ENCODE measurements at regions not wholly inside any gene's neighbourhood (a gene's known extent, or its start where the extent isn't known, plus 50 kb on each side); places are given as distances from the start of the nearest gene placed in this dataset.

- DNase-seq (no peak), ATAC-seq (ENCODE audit: low read depth) (no peak)
- H2BK120ac ChIP-seq (ENCODE audit: low read depth, low read length), result no peak overlapping the region
- no peaks in the 10 kb centered on the region for H3K27me3 ChIP-seq (ENCODE audit: control insufficient read depth, insufficient read depth, low read length)
- in situ Hi-C loops (cut with MboI; ENCODE audit: low sequenced_read_pairs) (no loop called here), intact Hi-C loops (cut with micrococcal nuclease) (no loop called here), dilution Hi-C loops (cut with HindIII; ENCODE audit: low sequenced_read_pairs, unreplicated experiment) (no loop called here)
- no peak overlapping the region for H4K5ac ChIP-seq (ENCODE audit: low read depth, low read length)
- H3K4ac ChIP-seq (ENCODE audit: low read depth, low read length), result no peak overlapping the region
- CTCF ChIA-PET, result no interaction called here
- no peak overlapping the region for H2BK15ac ChIP-seq (ENCODE audit: low read depth, low read length)
- no peak overlapping the region for H3K9ac ChIP-seq (ENCODE audit: low read depth, low read length)
- no peak overlapping the region for H2BK20ac ChIP-seq (ENCODE audit: low read depth, low read length)
- POLR2A ChIA-PET (ENCODE audit: unreplicated experiment), result no interaction called here
- H4K8ac ChIP-seq (ENCODE audit: low read depth in 2 of 2, low read length in 2 of 2), result no peak overlapping the region
- 0% methylated on average over 1 of the region's 2 CpGs; no CpG with 5 or more reads in 1 of the 2 experiments for WGBS, 2 experiments (ENCODE audit: extremely low coverage in 2 of 2, insufficient read length in 1 of 2)
- no peak overlapping the region for H3K4me3 ChIP-seq (ENCODE audit: insufficient read depth, low read depth, low read length)
- H3K56ac ChIP-seq (ENCODE audit: extremely low read depth, insufficient read depth, low read length), result no peak overlapping the region
- no peak overlapping the region for H2BK5ac ChIP-seq (ENCODE audit: low read depth, low read length, poor library complexity, severe bottlenecking)
- H3K27ac ChIP-seq (ENCODE audit: insufficient read depth, low read length), result no peak overlapping the region
- peaks cover 7% of the 10 kb centered on the region for H3K9me3 ChIP-seq (ENCODE audit: control insufficient read depth, insufficient read depth, low read length)
- H3K4me2 ChIP-seq (ENCODE audit: low read depth, low read length), result no peak overlapping the region
- no peak overlapping the region for H2AK5ac ChIP-seq (ENCODE audit: low read depth, low read length)
- no peak overlapping the region for H2AFZ ChIP-seq (replicated peaks; ENCODE audit: low read length, poor library complexity)
- no peaks in the 10 kb centered on the region for H4K20me1 ChIP-seq (ENCODE audit: insufficient read depth, low read length)
- H3K23ac ChIP-seq (ENCODE audit: low read depth, low read length), result no peak overlapping the region
- H3K36me3 ChIP-seq (ENCODE audit: control insufficient read depth, insufficient read depth, low read length), result no peaks in the 10 kb centered on the region
- H3K9me1 ChIP-seq (ENCODE audit: insufficient read depth, low read length), result no peaks in the 10 kb centered on the region
- H3K79me1 ChIP-seq (ENCODE audit: low read depth in 1 of 2, low read length in 2 of 2), result no peaks in the 10 kb centered on the region
- H2AK9ac ChIP-seq (replicated peaks; ENCODE audit: low read depth, low read length, poor library complexity), result no peak overlapping the region
- BruUV-seq (replicated peaks), result no TSS peak
- no peak for TF ChIP-seq ELK1 (IDR thresholded peaks at IDR 0.05; ENCODE audit: borderline replicate concordance, low read depth, low read length)
- no peak for TF ChIP-seq CTCF (conservative IDR thresholded peaks at IDR 0.05; ENCODE audit: low read depth, low read length)
- no peak for TF ChIP-seq MAFK (IDR thresholded peaks at IDR 0.05; ENCODE audit: low read depth, low read length)
- TF ChIP-seq RFX5 (IDR thresholded peaks at IDR 0.05; ENCODE audit: low read depth, low read length), result no peak
- TF ChIP-seq SMC3 (IDR thresholded peaks at IDR 0.05; ENCODE audit: low read depth, low read length), result no peak
- TF ChIP-seq RAD21 (IDR thresholded peaks at IDR 0.05; ENCODE audit: low read length), result no peak
- no peak for TF ChIP-seq USF2 (IDR thresholded peaks at IDR 0.05; ENCODE audit: low read depth, low read length)
- no peak for TF ChIP-seq POLR2A (IDR thresholded peaks at IDR 0.05; ENCODE audit: low read depth, low read length)
- no peak for TF ChIP-seq RCOR1 (IDR thresholded peaks at IDR 0.05; ENCODE audit: insufficient replicate concordance, low read length)
- TF ChIP-seq MXI1 (IDR thresholded peaks at IDR 0.05; ENCODE audit: borderline replicate concordance, low read depth, low read length), result no peak
- TF ChIP-seq CEBPB (IDR thresholded peaks at IDR 0.05; ENCODE audit: low read depth, low read length), result no peak
- TF ChIP-seq NFE2L2 (IDR thresholded peaks at IDR 0.05; ENCODE audit: low read depth, low read length), result no peak
- no peak overlapping the region for H3K14ac ChIP-seq (replicated peaks; ENCODE audit: low read depth, low read length)
- no peaks in the 10 kb centered on the region for H3K4me1 ChIP-seq (ENCODE audit: control insufficient read depth, insufficient read depth, low read length)
- H3K18ac ChIP-seq (ENCODE audit: low read depth, low read length), result no peak overlapping the region
- no peak overlapping the region for H4K91ac ChIP-seq (ENCODE audit: insufficient read depth, low read depth, low read length)
Measured at GRCh38 chrX:147803948-147804347, 107.8 kb upstream of the FMR1 start.

All from IMR-90 (cell line).